Mesenchymal stem cell (in vitro differentiated cells and primary cell): ENCODE measurements at regions not wholly inside any gene's neighbourhood (a gene's known extent, or its start where the extent isn't known, plus 50 kb on each side); places are given as distances from the start of the nearest gene placed in this dataset.

ENCODE experiments used
- DNase-seq: peaks from one replicate; pipeline ENCODE4 v3.0.0-alpha.2; 2013
- H2AFZ ChIP-seq: one replicate; pipeline ENCODE4 v1.6.1; 2013; ENCODE audit warnings: low read depth, mild to moderate bottlenecking, control low read depth, inconsistent platforms, low read length, moderate library complexity
- H2AK5ac ChIP-seq: 2 replicates; pipeline ENCODE4 v1.6.1; 2013; ENCODE audit warnings: low read length, moderate library complexity, mild to moderate bottlenecking, inconsistent platforms; ENCODE audit not compliant: severe bottlenecking
- H2BK120ac ChIP-seq: one replicate; pipeline ENCODE4 v1.6.1; 2013; ENCODE audit warnings: low read depth, mild to moderate bottlenecking, inconsistent platforms, low read length, moderate library complexity
- H2BK12ac ChIP-seq, 2 experiments: one replicate each; pipeline ENCODE4 v1.6.1; 2013; ENCODE audit warnings: inconsistent platforms in 2 of 2, low read length in 2 of 2, mild to moderate bottlenecking in 2 of 2, moderate library complexity in 2 of 2, control low read depth in 1 of 2
- H2BK15ac ChIP-seq: one replicate; pipeline ENCODE4 v1.6.1; 2013; ENCODE audit warnings: mild to moderate bottlenecking, low read depth, inconsistent platforms; ENCODE audit not compliant: poor library complexity, severe bottlenecking
- H2BK5ac ChIP-seq: 2 replicates; pipeline ENCODE4 v1.6.1; 2013; ENCODE audit warnings: low read depth, mild to moderate bottlenecking, low read length, control low read depth, inconsistent platforms; ENCODE audit not compliant: poor library complexity, severe bottlenecking
- H3K14ac ChIP-seq, 2 experiments: one replicate each; pipeline ENCODE4 v1.6.1; 2013; ENCODE audit warnings: inconsistent platforms in 2 of 2, low read length in 2 of 2, control low read depth in 1 of 2, mild to moderate bottlenecking in 1 of 2, moderate library complexity in 1 of 2
- H3K18ac ChIP-seq, 2 experiments: one replicate each; pipeline ENCODE4 v1.6.1; 2013; ENCODE audit warnings: inconsistent platforms in 2 of 2, low read length in 2 of 2, control low read depth in 1 of 2, low read depth in 1 of 2, mild to moderate bottlenecking in 1 of 2
- H3K23ac ChIP-seq, 2 experiments: one replicate each; pipeline ENCODE4 v1.6.1; 2013; ENCODE audit warnings: inconsistent platforms in 2 of 2, low read length in 2 of 2, mild to moderate bottlenecking in 2 of 2, moderate library complexity in 2 of 2, control low read depth in 1 of 2
- H3K27ac ChIP-seq: 2 replicates; pipeline ENCODE4 v1.5.1; 2013; ENCODE audit warnings: mild to moderate bottlenecking, moderate library complexity, low read length, control low read depth, inconsistent platforms; ENCODE audit not compliant: poor library complexity, severe bottlenecking
- H3K27me3 ChIP-seq, 2 experiments: 2 replicates each; pipeline versions ENCODE4 v1.6.1 to v1.7.0; 2013; ENCODE audit warnings: low read length in 2 of 2, mild to moderate bottlenecking in 2 of 2, moderate library complexity in 2 of 2, control low read depth in 1 of 2, inconsistent platforms in 1 of 2; ENCODE audit not compliant: control insufficient read depth in 1 of 2, insufficient read depth in 1 of 2
- H3K36me3 ChIP-seq, 2 experiments: 2 replicates each; pipeline versions ENCODE4 v1.6.1 to v1.7.0; 2013; ENCODE audit warnings: low read length in 2 of 2, control low read depth in 1 of 2, inconsistent platforms in 1 of 2, low read depth in 1 of 2, mild to moderate bottlenecking in 1 of 2; ENCODE audit not compliant: insufficient read depth in 2 of 2, control insufficient read depth in 1 of 2
- H3K4ac ChIP-seq, 2 experiments: one replicate each; pipeline ENCODE4 v1.6.1; 2013; ENCODE audit warnings: inconsistent platforms in 2 of 2, low read length in 2 of 2, mild to moderate bottlenecking in 2 of 2, moderate library complexity in 2 of 2, control low read depth in 1 of 2, low read depth in 1 of 2
- H3K4me1 ChIP-seq: 2 replicates; pipeline ENCODE4 v1.6.1; 2013; ENCODE audit warnings: low read depth, low read length, control low read depth; ENCODE audit not compliant: control insufficient read depth, insufficient read depth
- H3K4me2 ChIP-seq: 2 replicates; pipeline ENCODE4 v1.6.1; 2013; ENCODE audit warnings: low read length, mild to moderate bottlenecking, inconsistent platforms; ENCODE audit not compliant: poor library complexity, severe bottlenecking
- H3K4me3 ChIP-seq, 2 experiments: 2 replicates each; pipeline versions ENCODE4 v1.5.1 to v1.7.0; 2013; ENCODE audit warnings: low read length in 2 of 2, mild to moderate bottlenecking in 2 of 2, control low read depth in 1 of 2, low read depth in 1 of 2; ENCODE audit not compliant: insufficient read depth in 1 of 2
- H3K79me1 ChIP-seq: replicated peaks from 2 replicates; pipeline ENCODE4 v1.6.1; 2013; ENCODE audit warnings: mild to moderate bottlenecking, control low read depth, low read length, inconsistent platforms; ENCODE audit not compliant: poor library complexity, severe bottlenecking
- H3K9ac ChIP-seq: 2 replicates; pipeline ENCODE4 v1.7.0; 2013; ENCODE audit warnings: mild to moderate bottlenecking, low read length, moderate library complexity
- H3K9me3 ChIP-seq: 2 replicates; pipeline ENCODE4 v1.7.0; 2013; ENCODE audit warnings: mild to moderate bottlenecking, low read length; ENCODE audit not compliant: control insufficient read depth
- H4K8ac ChIP-seq: one replicate; pipeline ENCODE4 v1.6.1; 2013; ENCODE audit warnings: inconsistent platforms, mild to moderate bottlenecking, low read length, moderate library complexity
- H4K91ac ChIP-seq: one replicate; pipeline ENCODE4 v1.6.1; 2013; ENCODE audit warnings: mild to moderate bottlenecking, low read length, inconsistent platforms
- WGBS: methylation state at CpG from one replicate; pipeline ENCODE4 v1.1.7; 2013; ENCODE audit warnings: mixed read lengths; 5-methylcytosine and 5-hydroxymethylcytosine counted together

- Histone ChIP-seq H3K4me2 (no peak overlapping the region), H2BK5ac (no peak overlapping the region), H3K23ac (no peak overlapping the region), H2BK12ac (no peak overlapping the region), H2BK15ac (no peak overlapping the region), H3K18ac (no peak overlapping the region), H3K27me3 (no peaks in the 10 kb centered on the region), H3K4ac (no peak overlapping the region), H3K4me1 (no peaks in the 10 kb centered on the region), H2AFZ (no peak overlapping the region), H3K4me3 (no peak overlapping the region), H3K9ac (no peak overlapping the region), H3K14ac (no peak overlapping the region), H3K9me3 (no peaks in the 10 kb centered on the region), H4K91ac (no peak overlapping the region), H4K8ac (no peak overlapping the region), H3K79me1 (no peaks in the 10 kb centered on the region), H2BK120ac (no peak overlapping the region), H3K27ac (no peak overlapping the region), H3K36me3 (no peaks in the 10 kb centered on the region), H2AK5ac (no peak overlapping the region)
- DNase-seq, result no peak
Observed at GRCh38 chr5:145157841-145158240, 677.3 kb downstream of the PRELID2 start.

- Histone ChIP-seq H4K8ac (no peak overlapping the region), H2AK5ac (no peak overlapping the region), H2BK5ac (no peak overlapping the region), H3K4ac (no peak overlapping the region), H2BK15ac (no peak overlapping the region), H3K23ac (no peak overlapping the region), H3K4me1 (no peaks in the 10 kb centered on the region), H3K27ac (no peak overlapping the region), H3K18ac (no peak overlapping the region), H3K36me3 (no peaks in the 10 kb centered on the region), H2AFZ (no peak overlapping the region), H3K4me2 (no peak overlapping the region), H3K79me1 (no peaks in the 10 kb centered on the region), H4K91ac (no peak overlapping the region), H3K4me3 (no peak overlapping the region), H2BK120ac (no peak overlapping the region), H3K9me3 (no peaks in the 10 kb centered on the region), H3K27me3 (no peaks in the 10 kb centered on the region), H3K14ac (no peak overlapping the region), H3K9ac (no peak overlapping the region), H2BK12ac (no peak overlapping the region)
- WGBS, result 71% methylated on average over 1 of the region's 1 CpG
- no peak for DNase-seq
Observed at GRCh38 chr5:145141534-145141933, 693.6 kb downstream of the PRELID2 start.

- no peak overlapping the region for H2BK12ac ChIP-seq
- H3K9me3 ChIP-seq, result no peaks in the 10 kb centered on the region
- H3K4ac ChIP-seq, result no peak overlapping the region
- H3K4me2 ChIP-seq, result no peak overlapping the region
- no peak overlapping the region for H4K8ac ChIP-seq
- 58% methylated on average over 2 of the region's 3 CpGs for WGBS
- peak; percentile 14 for DNase-seq
- no peaks in the 10 kb centered on the region for H3K36me3 ChIP-seq
- H2BK5ac ChIP-seq, result no peak overlapping the region
- H3K4me3 ChIP-seq, result no peak overlapping the region
- no peaks in the 10 kb centered on the region for H3K27me3 ChIP-seq
- no peak overlapping the region for H4K91ac ChIP-seq
- no peak overlapping the region for H3K27ac ChIP-seq
- no peaks in the 10 kb centered on the region for H3K79me1 ChIP-seq
- H3K9ac ChIP-seq, result no peak overlapping the region
- H3K14ac ChIP-seq, result no peak overlapping the region
- no peak overlapping the region for H2AFZ ChIP-seq
- H2BK120ac ChIP-seq, result no peak overlapping the region
- H3K23ac ChIP-seq, result no peak overlapping the region
- no peak overlapping the region for H3K18ac ChIP-seq
- H2BK15ac ChIP-seq, result no peak overlapping the region
- no peak overlapping the region for H2AK5ac ChIP-seq
- no peaks in the 10 kb centered on the region for H3K4me1 ChIP-seq
Observed at GRCh38 chr5:145130996-145131395, 704.1 kb downstream of the PRELID2 start.

GRCh38 chr5:145129797-145130196 lies 705.3 kb downstream of the PRELID2 start:
- no peak overlapping the region for H2BK12ac ChIP-seq
- WGBS, result no CpG with 5 or more reads among the region's 5 CpGs

More at GRCh38 chr5:145129797-145130196, 705.3 kb downstream of the PRELID2 start:
- Histone ChIP-seq H2BK5ac (no peak overlapping the region), H3K79me1 (no peaks in the 10 kb centered on the region), H4K91ac (no peak overlapping the region), H3K27ac (no peak overlapping the region), H3K27me3 (no peaks in the 10 kb centered on the region), H3K4ac (no peak overlapping the region), H3K14ac (no peak overlapping the region), H2BK120ac (no peak overlapping the region), H4K8ac (no peak overlapping the region), H3K9ac (no peak overlapping the region), H3K9me3 (no peaks in the 10 kb centered on the region), H3K36me3 (no peaks in the 10 kb centered on the region), H3K23ac (no peak overlapping the region), H3K4me1 (no peaks in the 10 kb centered on the region), H2AFZ (no peak overlapping the region), H3K4me3 (no peak overlapping the region), H3K18ac (no peak overlapping the region), H2BK15ac (no peak overlapping the region), H3K4me2 (no peak overlapping the region), H2AK5ac (no peak overlapping the region)
- DNase-seq, result no peak
